ENCODE measurements at regions not wholly inside any gene's neighbourhood (a gene's known extent, or its start where the extent isn't known, plus 50 kb on each side); places are given as distances from the start of the nearest gene placed in this dataset.

GRCh38 chr1:228810878-228811711 is 75.8 kb downstream of the RHOU start (continued):
- TF ChIP-seq, protein P1, sequence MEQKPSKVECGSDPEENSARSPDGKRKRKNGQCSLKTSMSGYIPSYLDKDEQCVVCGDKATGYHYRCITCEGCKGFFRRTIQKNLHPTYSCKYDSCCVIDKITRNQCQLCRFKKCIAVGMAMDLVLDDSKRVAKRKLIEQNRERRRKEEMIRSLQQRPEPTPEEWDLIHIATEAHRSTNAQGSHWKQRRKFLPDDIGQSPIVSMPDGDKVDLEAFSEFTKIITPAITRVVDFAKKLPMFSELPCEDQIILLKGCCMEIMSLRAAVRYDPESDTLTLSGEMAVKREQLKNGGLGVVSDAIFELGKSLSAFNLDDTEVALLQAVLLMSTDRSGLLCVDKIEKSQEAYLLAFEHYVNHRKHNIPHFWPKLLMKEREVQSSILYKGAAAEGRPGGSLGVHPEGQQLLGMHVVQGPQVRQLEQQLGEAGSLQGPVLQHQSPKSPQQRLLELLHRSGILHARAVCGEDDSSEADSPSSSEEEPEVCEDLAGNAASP (CRISPR knock-in tag; IDR thresholded peaks at IDR 0.05; ENCODE audit: borderline replicate concordance) = no peak
- no peak for TF ChIP-seq ZNF260 (CRISPR knock-in tag; IDR thresholded peaks at IDR 0.05; ENCODE audit: borderline replicate concordance, low read depth)
- no peak for TF ChIP-seq SRY (CRISPR knock-in tag; IDR thresholded peaks at IDR 0.05)
- TF ChIP-seq GZF1 (CRISPR knock-in tag; IDR thresholded peaks at IDR 0.05) = no peak
- no peak for TF ChIP-seq TCF7L2 (IDR thresholded peaks at IDR 0.05; ENCODE audit: low read depth, low read length)
- TF ChIP-seq PHB2 (IDR thresholded peaks at IDR 0.05; ENCODE audit: partially characterized antibody) = no peak
- TF ChIP-seq FOXK2 (IDR thresholded peaks at IDR 0.05) = no peak
- no peak for TF ChIP-seq TBX3 (IDR thresholded peaks at IDR 0.05; ENCODE audit: borderline replicate concordance)
- TF ChIP-seq, protein P2, sequence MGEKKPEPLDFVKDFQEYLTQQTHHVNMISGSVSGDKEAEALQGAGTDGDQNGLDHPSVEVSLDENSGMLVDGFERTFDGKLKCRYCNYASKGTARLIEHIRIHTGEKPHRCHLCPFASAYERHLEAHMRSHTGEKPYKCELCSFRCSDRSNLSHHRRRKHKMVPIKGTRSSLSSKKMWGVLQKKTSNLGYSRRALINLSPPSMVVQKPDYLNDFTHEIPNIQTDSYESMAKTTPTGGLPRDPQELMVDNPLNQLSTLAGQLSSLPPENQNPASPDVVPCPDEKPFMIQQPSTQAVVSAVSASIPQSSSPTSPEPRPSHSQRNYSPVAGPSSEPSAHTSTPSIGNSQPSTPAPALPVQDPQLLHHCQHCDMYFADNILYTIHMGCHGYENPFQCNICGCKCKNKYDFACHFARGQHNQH (CRISPR knock-in tag; IDR thresholded peaks at IDR 0.05) = no peak
- no peak for TF ChIP-seq ZNF446 (CRISPR knock-in tag; IDR thresholded peaks at IDR 0.05)
- TF ChIP-seq SMAD3 (CRISPR knock-in tag; IDR thresholded peaks at IDR 0.05) = no peak

Data from HepG2 (cell line).